Breast epithelium (tissue), 4 donors: ENCODE measurements at regions not wholly inside any gene's neighbourhood (a gene's known extent, or its start where the extent isn't known, plus 50 kb on each side); places are given as distances from the start of the nearest gene placed in this dataset.

Experiments
- DNase-seq, 2 donors: peaks; one replicate each; pipeline ENCODE4 v3.0.0-alpha.2; 2019; ENCODE audit warnings: low spot score in 2 of 2
- H3K27ac ChIP-seq, 2 donors: fragments of 200-600 bp; sonication (generic) in 1 of 2; one replicate each; pipeline ENCODE4 v1.5.1; 2016 to 2019; ENCODE audit warnings: mild to moderate bottlenecking in 1 of 2
- H3K27me3 ChIP-seq, 2 donors: fragments of 200-600 bp; sonication (generic) in 1 of 2; one replicate each; pipeline versions ENCODE4 v1.5.1 to v1.6.0; 2017 to 2019; ENCODE audit warnings: control low read depth in 1 of 2, mild to moderate bottlenecking in 1 of 2
- H3K36me3 ChIP-seq: fragments of 200-600 bp; one replicate; pipeline ENCODE4 v1.5.1; 2019
- H3K4me1 ChIP-seq, 2 donors: fragments of 200-600 bp; sonication (generic); one replicate each; pipeline ENCODE4 v1.5.1; 2016 to 2019; ENCODE audit warnings: control low read depth in 1 of 2
- H3K4me3 ChIP-seq, 3 donors: fragments of 200-600 bp; sonication (generic); 1 replicate in 2 of 3; 2 replicates in 1 of 3; pipeline ENCODE4 v1.5.1; 2016 to 2019; ENCODE audit warnings: mild to moderate bottlenecking in 3 of 3, moderate library complexity in 2 of 3
- H3K9me3 ChIP-seq, 2 donors: fragments of 200-600 bp; sonication (generic) in 1 of 2; one replicate each; pipeline ENCODE4 v1.5.1; 2016 to 2019; ENCODE audit warnings: control low read depth in 1 of 2
- POLR2A ChIP-seq: fragments of 450-650 bp; IDR thresholded peaks from one replicate; pipeline ENCODE4 v1.6.1; 2016; ENCODE audit warnings: antibody characterized with exemption, mild to moderate bottlenecking, moderate library complexity
- POLR2AphosphoS5 ChIP-seq, 3 donors: sonication (generic); formaldehyde crosslinking; IDR thresholded peaks; one replicate each; pipeline ENCODE4 v1.6.1; 2017; ENCODE audit warnings: antibody characterized with exemption in 3 of 3
- intact Hi-C: fragments of 100-400 bp; cut with DNase I; formaldehyde crosslinking; loops from one replicate; pipeline ENCODE4 v1.15.1; 2023; ENCODE audit warnings: low total_unique reads
- TF ChIP-seq, protein P1 (sequence below), 3 donors: fragments of 450-650 bp; IDR thresholded peaks; one replicate each; pipeline ENCODE4 v1.5.1; 2016 to 2017; ENCODE audit warnings: antibody characterized with exemption in 3 of 3, mild to moderate bottlenecking in 3 of 3, moderate library complexity in 3 of 3

DNA sequence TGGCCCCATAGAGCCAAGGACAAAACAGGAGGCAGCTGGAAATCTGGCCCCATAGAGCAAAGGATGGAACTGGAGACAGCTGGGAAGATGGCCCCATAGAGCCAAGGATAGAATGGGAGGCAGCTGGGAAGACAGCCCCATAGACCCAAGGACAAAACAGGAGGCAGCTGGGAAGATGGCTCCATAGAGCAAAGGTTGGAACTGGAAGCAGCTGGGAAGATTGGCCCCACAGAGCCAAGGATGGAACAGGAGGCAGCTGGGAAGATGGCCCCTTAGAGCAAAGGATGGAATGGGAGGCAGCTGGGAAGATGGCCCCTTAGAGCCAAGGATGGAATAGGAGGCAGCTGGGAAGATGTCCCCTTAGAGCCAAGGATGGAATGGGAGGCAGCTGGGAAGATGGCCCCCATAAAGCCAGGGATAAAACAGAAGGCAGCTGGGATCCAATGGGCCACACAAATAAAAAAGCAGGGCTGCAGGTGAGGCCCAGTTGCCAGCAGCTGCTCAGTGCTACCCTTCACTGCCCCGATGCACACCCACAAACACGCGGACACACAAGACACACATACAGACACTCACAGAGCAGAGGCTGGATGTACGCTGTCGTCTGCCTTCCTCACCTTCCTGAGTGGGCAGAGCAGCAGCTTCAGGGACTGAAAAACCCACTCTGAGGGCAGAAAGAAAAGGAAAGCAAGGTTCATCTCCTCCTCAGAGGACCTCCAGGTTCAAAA, 505.4 kb upstream of the MYT1L start:
- TF ChIP-seq POLR2AphosphoS5 (IDR thresholded peaks at IDR 0.05) = no peak
- TF ChIP-seq, protein P1, sequence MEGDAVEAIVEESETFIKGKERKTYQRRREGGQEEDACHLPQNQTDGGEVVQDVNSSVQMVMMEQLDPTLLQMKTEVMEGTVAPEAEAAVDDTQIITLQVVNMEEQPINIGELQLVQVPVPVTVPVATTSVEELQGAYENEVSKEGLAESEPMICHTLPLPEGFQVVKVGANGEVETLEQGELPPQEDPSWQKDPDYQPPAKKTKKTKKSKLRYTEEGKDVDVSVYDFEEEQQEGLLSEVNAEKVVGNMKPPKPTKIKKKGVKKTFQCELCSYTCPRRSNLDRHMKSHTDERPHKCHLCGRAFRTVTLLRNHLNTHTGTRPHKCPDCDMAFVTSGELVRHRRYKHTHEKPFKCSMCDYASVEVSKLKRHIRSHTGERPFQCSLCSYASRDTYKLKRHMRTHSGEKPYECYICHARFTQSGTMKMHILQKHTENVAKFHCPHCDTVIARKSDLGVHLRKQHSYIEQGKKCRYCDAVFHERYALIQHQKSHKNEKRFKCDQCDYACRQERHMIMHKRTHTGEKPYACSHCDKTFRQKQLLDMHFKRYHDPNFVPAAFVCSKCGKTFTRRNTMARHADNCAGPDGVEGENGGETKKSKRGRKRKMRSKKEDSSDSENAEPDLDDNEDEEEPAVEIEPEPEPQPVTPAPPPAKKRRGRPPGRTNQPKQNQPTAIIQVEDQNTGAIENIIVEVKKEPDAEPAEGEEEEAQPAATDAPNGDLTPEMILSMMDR (IDR thresholded peaks at IDR 0.05) = no peak
- no peak for TF ChIP-seq POLR2A
- Histone ChIP-seq H3K27me3 (no peaks in the 10 kb centered on the region), H3K4me1 (no peaks in the 10 kb centered on the region), H3K36me3 (no peaks in the 10 kb centered on the region), H3K4me3 (no peak overlapping the region), H3K27ac (no peak overlapping the region), H3K9me3 (no peaks in the 10 kb centered on the region)
- DNase-seq = no peak
- intact Hi-C loops = no loop called here

DNA sequence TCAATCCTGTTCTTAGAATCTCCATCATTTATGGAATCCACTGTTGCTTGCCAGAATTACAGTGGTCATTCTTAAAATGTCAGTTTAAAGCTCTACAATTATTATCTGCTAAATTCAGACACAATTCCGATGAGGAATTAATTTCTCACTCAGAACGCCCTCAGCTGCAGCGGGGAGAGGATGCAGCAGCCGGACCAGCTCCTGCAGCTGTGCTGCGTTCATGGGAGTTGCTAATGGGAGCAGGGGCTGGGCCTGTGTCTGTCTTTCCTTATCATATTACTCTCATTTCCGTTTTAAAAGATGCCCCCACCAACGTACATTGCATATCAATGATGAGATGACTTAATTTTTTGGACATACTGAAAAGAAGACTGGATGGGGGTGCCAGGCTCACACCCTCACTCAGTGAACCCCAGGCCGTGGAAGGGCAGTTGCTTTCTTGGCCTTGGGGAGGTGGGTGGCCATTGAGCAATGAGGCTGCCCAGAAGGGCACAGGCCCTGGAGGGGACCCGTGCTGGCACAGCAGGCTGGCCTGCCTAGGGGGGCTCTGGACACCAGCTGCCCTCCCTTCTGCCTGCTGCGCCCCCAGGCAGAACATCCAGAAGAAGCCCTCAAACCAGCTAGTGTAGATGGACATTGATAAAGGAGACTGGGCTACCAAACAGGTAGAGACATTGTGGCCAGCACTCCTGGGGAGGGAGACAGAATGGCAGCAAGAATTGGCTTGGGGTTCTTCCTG, 503.6 kb upstream of the MYT1L start:
- no peak for DNase-seq

DNA sequence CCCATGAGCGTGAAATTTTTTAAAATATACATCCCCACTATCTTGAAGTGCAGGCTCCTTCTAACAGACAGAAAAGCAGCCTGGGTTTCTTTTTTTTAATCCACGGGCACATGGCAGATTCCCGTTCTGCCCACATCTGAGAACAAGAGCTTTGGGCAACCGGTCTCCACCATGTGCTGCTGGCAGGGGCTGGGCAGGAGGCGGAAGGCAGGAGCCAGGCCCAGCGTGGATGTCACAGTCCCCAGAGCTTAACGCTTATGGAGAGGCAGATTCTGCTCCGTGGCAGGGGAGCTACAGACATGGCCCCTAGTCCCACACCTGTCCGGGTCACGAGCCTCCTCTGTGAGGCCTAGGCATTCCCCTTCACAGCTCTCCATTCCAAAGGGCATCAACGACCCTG, 503.0 kb upstream of the MYT1L start:
- intact Hi-C loops = no loop called here
- DNase-seq = no peak
- no peaks in the 10 kb centered on the region for H3K4me1 ChIP-seq
- H3K36me3 ChIP-seq = no peaks in the 10 kb centered on the region
- TF ChIP-seq, protein P1 (IDR thresholded peaks at IDR 0.05) = no peak
- TF ChIP-seq POLR2A (no peak), POLR2AphosphoS5 (IDR thresholded peaks at IDR 0.05) (no peak)
- H3K9me3 ChIP-seq = no peaks in the 10 kb centered on the region
- no peaks in the 10 kb centered on the region for H3K27me3 ChIP-seq
- H3K27ac ChIP-seq = no peak overlapping the region
- no peak overlapping the region for H3K4me3 ChIP-seq

More for the DNA sequence above, 503.6 kb upstream of the MYT1L start:
- intact Hi-C loops = no loop called here
- Histone ChIP-seq H3K27me3 (no peaks in the 10 kb centered on the region), H3K27ac (no peak overlapping the region), H3K4me3 (no peak overlapping the region), H3K36me3 (no peaks in the 10 kb centered on the region), H3K9me3 (no peaks in the 10 kb centered on the region), H3K4me1 (no peaks in the 10 kb centered on the region)
- TF ChIP-seq POLR2A (no peak), POLR2AphosphoS5 (IDR thresholded peaks at IDR 0.05) (no peak)
- TF ChIP-seq, protein P1 (IDR thresholded peaks at IDR 0.05) = no peak

DNA sequence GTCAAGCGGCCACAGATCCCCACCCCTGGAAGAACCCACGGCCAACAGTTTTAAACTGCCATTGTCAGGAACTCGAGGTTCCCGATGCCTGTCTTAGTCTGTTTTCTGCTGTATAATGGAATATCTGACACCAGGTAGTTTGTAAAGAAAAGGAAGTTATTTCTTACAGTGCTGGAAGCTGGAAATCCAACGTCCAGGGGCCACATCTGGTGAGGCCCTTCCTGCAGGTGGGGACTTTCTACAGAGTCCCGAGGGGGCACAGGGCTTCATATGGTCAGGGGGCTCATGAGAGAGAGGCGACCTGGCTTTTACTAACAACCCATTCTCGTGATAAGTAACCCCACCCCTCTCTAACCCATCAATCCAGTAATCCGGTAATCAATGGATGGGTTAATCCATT, 501.6 kb upstream of the MYT1L start:
- no peak overlapping the region for H3K4me3 ChIP-seq
- H3K9me3 ChIP-seq = no peaks in the 10 kb centered on the region
- DNase-seq = no peak
- no peak overlapping the region for H3K27ac ChIP-seq
- intact Hi-C loops = no loop called here
- H3K36me3 ChIP-seq = no peaks in the 10 kb centered on the region
- TF ChIP-seq POLR2A (no peak), POLR2AphosphoS5 (IDR thresholded peaks at IDR 0.05) (no peak)
- TF ChIP-seq, protein P1 (IDR thresholded peaks at IDR 0.05) = no peak
- H3K4me1 ChIP-seq = no peaks in the 10 kb centered on the region
- H3K27me3 ChIP-seq = no peaks in the 10 kb centered on the region

DNA sequence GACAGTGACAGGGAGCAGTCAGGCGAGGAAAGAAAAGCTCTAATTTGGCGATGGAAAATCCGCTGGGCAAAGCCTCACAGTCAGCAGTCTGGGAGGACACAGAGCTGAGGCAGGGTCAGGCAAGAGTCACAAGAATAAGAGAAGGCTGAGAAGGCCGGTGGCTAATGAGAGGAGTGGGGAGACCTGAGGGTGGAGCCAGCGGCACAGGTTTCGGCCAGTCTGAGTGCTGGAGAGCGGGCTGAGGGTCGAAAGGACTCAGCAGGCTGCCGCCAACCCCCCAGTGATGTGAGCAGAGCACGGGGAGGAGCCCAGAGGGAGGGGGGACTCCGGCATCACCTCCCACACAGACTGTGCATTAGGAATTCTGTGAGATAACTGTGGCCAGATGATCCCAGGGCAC, 500.6 kb upstream of the MYT1L start:
- Histone ChIP-seq H3K36me3 (no peaks in the 10 kb centered on the region), H3K27ac (no peak overlapping the region), H3K4me1 (no peaks in the 10 kb centered on the region), H3K9me3 (no peaks in the 10 kb centered on the region), H3K27me3 (no peaks in the 10 kb centered on the region), H3K4me3 (no peak overlapping the region)
- TF ChIP-seq POLR2AphosphoS5 (IDR thresholded peaks at IDR 0.05) = no peak
- no peak for TF ChIP-seq POLR2A
- TF ChIP-seq, protein P1 (IDR thresholded peaks at IDR 0.05) = no peak
- intact Hi-C loops = no loop called here
- no peak for DNase-seq
